ENCODE measurements at regions not wholly inside any gene's neighbourhood (a gene's known extent, or its start where the extent isn't known, plus 50 kb on each side); places are given as distances from the start of the nearest gene placed in this dataset.

DNA sequence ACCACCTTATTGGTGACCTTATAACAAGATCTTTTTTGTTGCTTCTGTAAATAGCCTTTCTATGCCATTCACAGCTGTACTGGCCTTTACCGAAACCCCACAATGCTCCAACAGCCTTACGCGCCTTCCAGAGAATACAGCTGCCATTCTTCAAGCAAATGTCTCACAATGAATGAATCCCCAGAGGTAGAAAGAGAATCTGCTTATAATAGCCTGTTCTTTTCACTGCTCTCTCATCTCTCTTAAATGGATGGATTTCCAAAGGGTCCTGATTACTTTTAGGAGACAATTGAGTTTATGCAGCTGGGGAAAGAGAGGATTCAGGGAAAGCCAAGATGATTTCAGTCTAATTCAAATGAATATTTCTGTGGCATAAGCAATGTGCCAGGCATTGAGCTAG is 183.1 kb upstream of the PDE1C start:
- Histone ChIP-seq H3K4me3 (no peak overlapping the region), H3K9ac (ENCODE audit: control insufficient read depth, insufficient read depth, low read length) (no peak overlapping the region), H3K27ac (ENCODE audit: control insufficient read depth, insufficient read depth) (no peak overlapping the region), H3K36me3 (ENCODE audit: control insufficient read depth in 2 of 2, insufficient read depth in 2 of 2, low read length in 1 of 2) (no peaks in the 10 kb centered on the region), H2AFZ (ENCODE audit: control insufficient read depth, low read depth, low read length) (no peak overlapping the region), H3K27me3 (replicated peaks in 1 of 2; ENCODE audit: control insufficient read depth in 2 of 2, insufficient read depth in 2 of 2, low read length in 1 of 2) (no peaks in the 10 kb centered on the region; a peak in 1 of 4 replicates), H3K4me2 (ENCODE audit: control insufficient read depth, insufficient read depth) (no peak overlapping the region), H3K9me3 (replicated peaks; ENCODE audit: control insufficient read depth, insufficient read depth, low read length) (no peaks in the 10 kb centered on the region), H3K4me1 (ENCODE audit: control insufficient read depth, insufficient read depth, low read length) (peaks cover 5% of the 10 kb centered on the region), H4K20me1 (ENCODE audit: control insufficient read depth, insufficient read depth) (no peaks in the 10 kb centered on the region), H3K79me2 (ENCODE audit: control insufficient read depth, insufficient read depth, low read length) (no peaks in the 10 kb centered on the region)
- DNase-seq (ENCODE audit: low read depth, low spot score) (no peak), ATAC-seq (no peak), FAIRE-seq (no peak)
- in situ Hi-C loops (cut with MboI) = no loop called here
- POLR2A ChIA-PET = no interaction called here
- SMC1A ChIA-PET (ENCODE audit: uncharacterized antibody, unreplicated experiment) = interaction anchor here (1.1 kb wide), 1 partner anchor 43 kb away, joined by 3 read pairs; no protein-coding TSS in a partner anchor
- intact Hi-C loops (cut with micrococcal nuclease; ENCODE audit: unreplicated experiment) = no loop called here
- TF ChIP-seq RELB (IDR thresholded peaks at IDR 0.05; ENCODE audit: low read depth) (no peak), KLF5 (IDR thresholded peaks at IDR 0.05; ENCODE audit: partially characterized antibody) (no peak), TAF1 (IDR thresholded peaks at IDR 0.05; ENCODE audit: borderline replicate concordance, low read depth, low read length) (no peak), BCLAF1 (IDR thresholded peaks at IDR 0.05) (no peak), TARDBP (IDR thresholded peaks at IDR 0.05; ENCODE audit: borderline replicate concordance) (no peak), ATF7 (IDR thresholded peaks at IDR 0.05; ENCODE audit: low read depth) (no peak)
- TF ChIP-seq, protein P1, sequence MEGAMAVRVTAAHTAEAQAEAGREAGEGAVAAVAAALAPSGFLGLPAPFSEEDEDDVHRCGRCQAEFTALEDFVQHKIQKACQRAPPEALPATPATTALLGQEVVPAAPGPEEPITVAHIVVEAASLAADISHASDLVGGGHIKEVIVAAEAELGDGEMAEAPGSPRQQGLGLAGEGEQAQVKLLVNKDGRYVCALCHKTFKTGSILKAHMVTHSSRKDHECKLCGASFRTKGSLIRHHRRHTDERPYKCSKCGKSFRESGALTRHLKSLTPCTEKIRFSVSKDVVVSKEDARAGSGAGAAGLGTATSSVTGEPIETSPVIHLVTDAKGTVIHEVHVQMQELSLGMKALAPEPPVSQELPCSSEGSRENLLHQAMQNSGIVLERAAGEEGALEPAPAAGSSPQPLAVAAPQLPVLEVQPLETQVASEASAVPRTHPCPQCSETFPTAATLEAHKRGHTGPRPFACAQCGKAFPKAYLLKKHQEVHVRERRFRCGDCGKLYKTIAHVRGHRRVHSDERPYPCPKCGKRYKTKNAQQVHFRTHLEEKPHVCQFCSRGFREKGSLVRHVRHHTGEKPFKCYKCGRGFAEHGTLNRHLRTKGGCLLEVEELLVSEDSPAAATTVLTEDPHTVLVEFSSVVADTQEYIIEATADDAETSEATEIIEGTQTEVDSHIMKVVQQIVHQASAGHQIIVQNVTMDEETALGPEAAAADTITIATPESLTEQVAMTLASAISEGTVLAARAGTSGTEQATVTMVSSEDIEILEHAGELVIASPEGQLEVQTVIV (IDR thresholded peaks at IDR 0.05; ENCODE audit: borderline replicate concordance, partially characterized antibody) = no peak
- TF ChIP-seq, protein P2, sequence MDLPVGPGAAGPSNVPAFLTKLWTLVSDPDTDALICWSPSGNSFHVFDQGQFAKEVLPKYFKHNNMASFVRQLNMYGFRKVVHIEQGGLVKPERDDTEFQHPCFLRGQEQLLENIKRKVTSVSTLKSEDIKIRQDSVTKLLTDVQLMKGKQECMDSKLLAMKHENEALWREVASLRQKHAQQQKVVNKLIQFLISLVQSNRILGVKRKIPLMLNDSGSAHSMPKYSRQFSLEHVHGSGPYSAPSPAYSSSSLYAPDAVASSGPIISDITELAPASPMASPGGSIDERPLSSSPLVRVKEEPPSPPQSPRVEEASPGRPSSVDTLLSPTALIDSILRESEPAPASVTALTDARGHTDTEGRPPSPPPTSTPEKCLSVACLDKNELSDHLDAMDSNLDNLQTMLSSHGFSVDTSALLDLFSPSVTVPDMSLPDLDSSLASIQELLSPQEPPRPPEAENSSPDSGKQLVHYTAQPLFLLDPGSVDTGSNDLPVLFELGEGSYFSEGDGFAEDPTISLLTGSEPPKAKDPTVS (IDR thresholded peaks at IDR 0.05; ENCODE audit: low read depth, low read length) = no peak
- no TSS peak for BruUV-seq (replicated peaks)
- RAD21 ChIA-PET (ENCODE audit: unreplicated experiment) = no interaction called here
- CTCF ChIA-PET = interaction anchor here (1.2 kb wide), 1 partner anchor 15 kb away, joined by 4 read pairs; no protein-coding TSS in a partner anchor
- 100% methylated on average over 3 of the region's 3 CpGs for WGBS (ENCODE audit: insufficient coverage, insufficient replicate concordance, low lambda C conversion rate, missing lambda C conversion rate)
